GM18520 (cell line): ENCODE measurements at regions not wholly inside any gene's neighbourhood (a gene's known extent, or its start where the extent isn't known, plus 50 kb on each side); places are given as distances from the start of the nearest gene placed in this dataset.
"Not testable (repeated sequence)": the region's sequence is repeated elsewhere in the genome, so short reads cannot be mapped to it uniquely, and the experiment has no call there.

Experiments used
- ATAC-seq: cut with Tn5 transposase; IDR thresholded peaks from one replicate; pipeline ENCODE4 v1.9.1; 2021; ENCODE audit not compliant: unreplicated experiment

DNA sequence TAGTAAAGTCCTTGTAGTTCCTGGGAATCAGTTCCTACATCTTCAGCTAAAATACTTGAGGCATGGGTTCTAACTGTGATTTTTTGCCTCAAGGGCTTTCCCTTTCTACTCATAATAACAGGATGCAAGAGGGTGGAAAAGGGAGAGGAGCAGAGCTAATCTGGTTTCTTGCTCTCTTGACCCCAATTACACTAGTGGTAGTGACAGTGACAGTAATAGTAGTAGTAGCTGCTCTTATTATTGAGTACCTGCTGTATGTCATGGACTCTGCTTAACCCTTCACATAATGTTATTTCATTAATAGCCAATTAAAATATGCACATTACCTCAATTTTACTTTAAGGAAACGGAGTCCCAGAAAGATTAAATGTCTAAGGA lies 214.8 kb upstream of the HNRNPA3 start:
- ATAC-seq, result peak; percentile 11

DNA sequence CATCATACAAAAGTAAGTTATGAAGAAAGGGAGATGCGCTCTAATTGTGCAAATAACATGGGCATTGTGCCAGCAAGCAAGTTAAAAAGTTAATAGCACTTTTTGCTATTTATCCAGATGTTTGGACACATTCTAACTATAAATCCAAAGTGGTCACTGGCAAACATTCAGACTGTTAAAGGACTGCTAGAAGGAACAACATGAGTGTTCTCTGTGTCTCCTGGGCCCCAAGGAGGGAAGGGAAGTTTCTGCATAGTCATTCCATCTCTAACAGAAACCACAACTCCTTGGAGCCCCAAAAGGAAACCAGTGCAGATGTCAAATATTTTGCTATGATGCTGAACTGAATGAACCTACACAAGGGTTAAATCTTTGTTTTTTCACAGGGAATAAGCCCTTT lies 213.3 kb upstream of the HNRNPA3 start:
- ATAC-seq, result no peak

DNA sequence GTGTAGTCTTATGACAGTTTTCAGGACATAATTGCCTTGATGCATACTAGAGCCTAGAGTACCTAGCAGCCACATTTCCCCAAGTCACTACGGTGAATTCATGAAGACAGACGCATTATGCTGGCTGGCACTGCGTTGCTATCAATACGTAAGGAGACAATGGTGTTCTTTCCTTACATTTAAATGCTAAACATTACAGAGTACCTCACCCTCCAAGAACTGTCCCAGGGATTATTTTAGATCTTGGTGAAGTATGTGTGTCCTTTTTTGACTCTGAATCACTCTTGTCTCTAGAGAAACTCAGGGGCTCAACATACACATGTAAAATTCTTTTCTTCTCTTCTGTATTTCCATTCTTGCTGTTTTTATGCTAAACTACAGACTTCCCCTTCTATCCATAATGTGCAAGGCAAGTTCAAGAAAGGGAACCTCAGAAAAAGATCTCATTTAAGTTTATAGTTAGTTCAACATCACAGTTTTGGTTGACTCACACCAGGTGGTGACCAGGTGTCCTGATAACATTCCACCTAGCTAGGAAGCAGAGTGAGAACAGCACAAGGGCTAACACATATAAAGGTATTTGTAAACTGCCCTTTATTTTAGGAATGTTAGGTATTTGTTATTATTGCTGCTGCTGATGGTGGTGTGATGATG lies 212.4 kb upstream of the HNRNPA3 start:
- ATAC-seq, result no peak

DNA sequence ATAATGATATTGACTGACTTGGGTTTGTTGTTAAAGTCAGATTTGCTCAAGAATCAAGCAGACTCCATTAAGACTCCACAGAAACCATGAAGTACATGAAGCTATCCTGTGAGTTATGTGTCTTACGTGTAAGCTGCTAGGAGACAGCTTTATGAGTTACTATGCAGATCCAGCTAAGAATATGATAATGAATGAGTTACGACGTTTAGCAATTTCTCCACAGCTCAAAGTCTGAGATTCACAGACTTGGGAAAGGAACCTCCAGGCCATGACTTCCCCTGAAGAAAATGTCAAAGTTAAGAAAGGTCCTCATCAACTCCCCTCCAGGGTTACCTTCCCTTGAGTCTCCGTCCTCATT lies 211.9 kb upstream of the HNRNPA3 start:
- ATAC-seq, result no peak

DNA sequence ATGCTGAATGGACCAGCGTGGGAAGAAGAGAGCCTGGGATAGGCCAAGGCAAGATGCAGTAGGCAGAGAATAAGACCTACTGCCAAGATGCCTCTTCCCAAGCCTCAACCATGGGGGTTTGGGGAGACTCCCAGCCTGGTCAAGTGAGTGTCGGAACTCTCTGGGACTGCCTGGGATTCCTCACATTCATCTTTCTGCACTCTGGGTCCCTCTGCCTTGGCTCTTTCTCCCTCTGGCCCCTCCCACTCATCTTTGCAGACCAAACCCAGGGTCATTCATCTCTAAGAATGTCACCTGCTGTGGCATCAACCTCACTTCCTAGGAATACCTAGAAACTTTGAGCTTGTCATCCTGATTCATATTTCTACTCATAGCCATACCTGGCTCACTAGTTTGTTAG lies 211.3 kb upstream of the HNRNPA3 start:
- no peak for ATAC-seq

DNA sequence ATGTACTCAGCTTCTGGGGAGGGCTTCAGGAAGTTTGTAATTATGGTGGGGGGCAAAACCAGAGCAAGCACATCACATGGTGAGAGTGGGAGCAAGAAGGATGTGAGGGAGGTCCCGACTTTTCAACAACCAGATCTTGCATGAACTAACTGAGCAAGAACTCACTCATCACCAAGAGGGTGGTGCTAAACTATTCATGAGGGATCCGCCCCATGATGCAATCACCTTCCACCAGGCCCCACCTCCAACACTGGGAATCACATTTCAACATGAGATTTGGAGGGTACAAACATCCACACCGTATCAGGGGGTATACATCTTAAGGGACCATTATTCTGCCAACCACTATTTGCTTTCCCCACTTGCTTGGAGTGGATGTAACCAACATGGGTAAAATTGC lies 209.6 kb upstream of the HNRNPA3 start:
- no peak for ATAC-seq

DNA sequence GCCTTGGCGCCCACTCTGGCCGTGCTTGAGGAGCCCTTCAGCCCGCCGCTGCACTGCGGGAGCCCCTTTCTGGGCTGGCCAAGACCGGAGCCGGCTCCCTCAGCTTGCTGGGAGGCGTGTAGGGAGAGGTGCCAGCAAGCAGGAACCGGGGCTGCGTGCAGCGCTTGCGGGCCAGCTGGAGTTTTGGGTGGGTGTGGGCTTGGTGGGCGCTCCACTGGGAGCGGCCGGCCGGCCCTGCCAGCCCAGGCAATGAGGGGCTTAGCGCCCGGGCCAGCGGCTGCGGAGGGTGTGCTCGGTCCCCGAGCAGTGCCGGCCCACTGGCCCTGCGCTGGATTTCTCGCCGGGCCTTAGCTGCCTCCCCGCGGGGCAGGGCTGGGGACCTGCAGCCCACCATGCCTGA lies 204.9 kb upstream of the HNRNPA3 start:
- not testable (repeated sequence) for ATAC-seq

DNA sequence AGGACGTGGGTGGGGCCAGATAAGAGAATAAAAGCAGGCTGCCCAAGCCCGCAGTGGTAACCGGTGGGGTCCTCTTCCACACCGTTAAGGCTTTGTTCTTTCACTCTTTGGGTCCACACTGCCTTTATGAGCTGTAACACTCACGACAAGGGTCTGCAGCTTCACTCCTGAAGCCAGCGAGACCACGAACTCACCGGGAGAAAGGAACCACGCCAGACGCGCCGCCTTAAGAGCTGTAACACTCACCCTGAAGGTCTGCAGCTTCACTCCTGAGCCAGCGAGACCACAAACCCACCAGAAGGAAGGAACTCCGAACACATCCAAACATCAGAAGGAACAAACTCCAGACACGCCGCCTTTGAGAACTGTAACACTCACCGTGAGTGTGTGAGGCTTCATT lies 203.9 kb upstream of the HNRNPA3 start:
- not testable (repeated sequence) for ATAC-seq

DNA sequence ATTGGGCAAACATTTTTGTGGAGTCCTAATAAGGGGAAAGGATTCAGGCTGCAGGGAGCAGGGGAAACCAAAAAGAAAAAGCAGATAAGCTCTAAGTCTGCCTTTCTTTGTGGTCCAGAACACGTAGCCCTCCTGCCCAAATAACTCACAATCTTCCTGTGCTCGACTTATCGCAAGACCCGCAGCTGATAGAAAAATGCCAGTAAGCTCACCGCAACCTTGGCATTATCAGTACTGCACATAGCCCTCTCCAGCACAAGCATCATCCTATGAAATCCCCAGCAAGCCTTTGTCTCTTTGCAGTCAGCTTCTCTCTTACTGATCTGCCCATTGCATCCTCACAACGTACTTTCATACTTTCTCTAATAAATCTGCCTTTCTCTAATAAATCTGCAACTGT lies 202.4 kb upstream of the HNRNPA3 start:
- ATAC-seq, result no peak

DNA sequence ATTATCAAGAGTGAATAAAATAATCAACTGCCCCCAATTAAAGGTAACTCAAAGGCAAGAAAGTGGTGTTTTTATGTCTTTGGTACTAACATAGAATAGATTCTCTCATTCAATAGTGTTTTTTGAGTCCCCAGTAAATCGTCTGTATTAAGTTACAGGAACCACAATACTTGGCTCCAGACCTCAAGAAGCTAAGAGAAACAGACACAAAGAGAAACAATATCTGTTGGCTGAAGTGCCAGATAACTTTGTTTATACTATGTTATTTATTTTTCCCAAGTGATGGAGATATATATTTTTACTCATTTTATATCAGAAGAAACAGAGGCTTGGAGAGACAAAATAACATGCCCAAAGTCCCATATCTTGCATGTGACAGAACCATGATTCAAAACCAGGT lies 201.7 kb upstream of the HNRNPA3 start:
- no peak for ATAC-seq

DNA sequence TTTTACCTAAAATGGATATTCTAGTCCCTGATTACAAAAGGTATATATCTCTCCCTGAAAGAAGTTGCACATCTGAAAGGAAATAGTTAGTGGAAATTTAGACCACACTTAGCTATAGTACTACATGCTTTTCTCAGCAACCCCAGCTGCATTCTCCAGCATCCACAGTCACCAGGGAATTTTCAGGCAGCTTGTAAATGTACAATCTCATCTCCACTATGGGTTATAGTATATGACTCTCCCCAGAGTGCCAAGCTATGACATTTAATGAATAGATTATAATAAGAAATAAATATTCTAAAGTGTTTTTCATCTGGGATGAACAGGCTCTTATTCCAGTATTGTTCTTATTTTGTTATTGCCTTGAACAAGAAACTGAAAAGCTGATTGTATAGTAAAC lies 197.6 kb upstream of the HNRNPA3 start:
- no peak for ATAC-seq

DNA sequence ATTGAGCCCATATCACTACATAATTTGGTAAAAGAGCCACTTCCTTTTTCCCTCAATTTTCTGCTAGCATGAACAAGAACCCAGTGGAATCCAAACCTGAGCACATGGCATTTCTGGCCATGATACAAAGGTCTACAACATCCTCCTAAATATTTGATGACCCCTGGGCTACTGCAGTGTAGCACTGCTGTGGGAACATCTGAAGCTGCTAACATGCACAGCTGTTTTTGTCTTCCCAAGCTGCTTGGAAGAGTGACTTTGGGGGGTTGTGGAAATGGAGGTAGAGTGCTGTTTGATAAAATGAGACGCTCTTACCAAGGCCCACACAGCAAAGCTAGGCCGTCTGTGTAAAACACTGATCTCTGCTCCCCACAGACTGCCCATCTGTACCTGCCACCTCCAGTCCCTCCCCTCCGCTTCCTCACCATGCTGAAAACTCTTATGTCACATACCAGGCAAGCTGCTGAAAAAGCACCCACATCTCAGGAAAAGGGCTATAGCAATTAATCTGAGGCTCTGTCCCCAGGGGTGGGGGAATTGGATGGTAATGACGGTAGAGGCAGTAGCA lies 197.2 kb upstream of the HNRNPA3 start:
- ATAC-seq, result no peak

DNA sequence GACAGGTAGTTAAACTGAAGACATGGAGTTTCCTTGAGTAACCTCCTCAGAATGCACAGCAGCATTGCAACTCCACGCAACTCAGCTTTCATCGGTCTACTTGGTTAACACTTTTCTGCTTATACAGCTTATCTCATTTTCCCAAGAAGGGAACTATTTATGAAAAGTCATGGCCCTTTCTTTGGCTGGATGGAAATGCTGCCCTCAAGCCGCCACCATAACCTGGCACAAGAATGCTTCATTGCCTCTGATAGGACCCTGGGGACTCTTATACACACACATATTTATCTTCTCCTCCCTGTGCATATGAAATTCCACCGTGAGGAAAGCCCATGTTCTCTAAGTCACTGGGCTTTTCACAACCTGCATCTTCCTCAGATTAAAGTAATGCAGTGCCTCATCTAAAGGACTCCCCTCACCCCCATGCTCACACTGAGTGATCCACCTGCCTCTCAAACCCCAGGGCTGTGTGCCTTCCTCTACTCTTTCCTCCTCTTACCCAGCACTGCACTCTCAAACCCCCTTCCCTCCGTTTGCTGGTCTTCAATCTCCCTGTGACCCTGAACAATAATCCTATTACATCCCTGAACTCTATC lies 192.0 kb upstream of the HNRNPA3 start:
- no peak for ATAC-seq

DNA sequence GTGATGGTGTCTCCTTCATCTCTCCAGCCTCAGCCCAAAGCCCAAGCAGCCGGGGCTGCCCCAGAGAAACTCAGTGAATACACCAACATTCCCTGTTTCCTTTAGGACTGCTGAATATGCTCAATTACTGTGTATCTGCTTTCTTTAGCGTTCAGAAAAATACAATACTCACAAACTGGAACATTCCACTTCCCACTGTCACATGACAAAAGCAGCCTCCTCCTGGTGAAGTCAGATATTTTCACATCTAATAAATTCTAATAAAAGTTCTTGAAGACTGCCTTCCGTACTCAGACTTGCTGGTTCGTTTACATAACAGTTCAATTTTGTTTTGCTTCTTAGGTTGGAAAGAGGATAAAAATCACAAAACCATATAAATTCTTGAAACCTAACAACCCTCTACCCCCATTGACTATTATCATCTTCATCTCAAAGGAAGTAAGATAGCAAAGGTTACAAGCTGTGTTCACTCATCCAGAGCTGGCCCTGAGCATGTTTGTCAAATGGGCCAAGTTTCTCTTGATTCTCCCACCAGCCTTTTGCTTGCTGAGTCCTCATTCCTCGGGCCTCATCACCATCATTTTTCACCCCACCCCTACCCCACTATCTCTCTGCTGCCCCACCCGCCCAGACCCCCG lies 190.8 kb upstream of the HNRNPA3 start:
- no peak for ATAC-seq

DNA sequence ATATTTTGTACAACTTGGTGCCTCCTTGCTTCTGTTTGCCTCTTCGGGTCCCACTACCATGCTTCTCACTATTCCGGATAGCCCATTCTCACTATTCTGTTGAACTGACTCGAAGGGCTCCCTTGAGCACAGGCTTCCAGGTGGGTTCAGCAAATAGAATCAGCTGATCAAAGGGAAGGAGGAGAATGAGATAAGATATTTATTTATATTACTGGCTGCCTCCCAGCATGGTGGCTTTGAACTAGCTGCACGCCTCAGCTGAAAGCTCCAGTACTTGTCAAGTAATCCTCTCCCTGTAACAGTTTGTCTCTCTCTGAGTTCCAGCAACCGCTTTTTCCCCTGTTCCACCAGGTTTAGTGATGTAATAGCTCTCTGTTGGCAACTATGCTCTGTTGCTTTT lies 187.8 kb upstream of the HNRNPA3 start:
- no peak for ATAC-seq

DNA sequence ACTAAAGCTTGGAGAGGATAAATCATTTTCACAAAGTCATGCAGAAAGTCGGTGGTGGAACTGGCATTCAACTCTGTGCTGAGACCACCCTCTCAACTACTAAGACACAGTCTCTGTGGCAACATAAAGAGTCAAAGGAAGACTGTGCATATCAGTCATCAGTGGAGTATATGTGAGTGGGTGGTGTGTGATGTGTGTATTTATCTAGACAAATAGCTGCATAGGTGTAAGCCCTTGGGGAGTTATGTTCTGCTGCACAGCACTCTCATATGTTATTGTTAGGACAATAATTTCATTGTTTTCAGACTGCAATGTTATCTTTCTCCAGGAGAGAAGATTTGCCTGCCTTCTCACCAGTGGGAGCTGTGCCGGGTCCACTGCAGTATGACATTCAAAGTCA lies 186.3 kb upstream of the HNRNPA3 start:
- no peak for ATAC-seq

DNA sequence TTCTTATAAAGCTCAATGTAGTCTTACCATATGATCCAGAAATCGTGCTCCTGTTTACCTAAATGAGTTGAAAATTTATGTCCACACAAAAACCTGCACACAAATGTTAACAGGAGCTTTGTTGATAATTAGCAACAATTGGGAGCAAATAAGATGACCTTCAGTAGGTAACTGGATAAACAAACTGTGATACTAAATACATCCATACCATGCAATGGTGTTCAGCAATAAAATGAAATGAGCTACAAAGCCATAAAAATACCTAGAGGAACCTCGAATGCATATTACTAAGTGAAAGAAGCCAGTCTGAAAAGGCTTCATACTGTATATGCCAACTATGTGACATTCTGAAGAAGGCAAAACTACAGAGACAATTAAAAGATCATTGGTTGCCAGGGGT lies 185.6 kb upstream of the HNRNPA3 start:
- no peak for ATAC-seq

DNA sequence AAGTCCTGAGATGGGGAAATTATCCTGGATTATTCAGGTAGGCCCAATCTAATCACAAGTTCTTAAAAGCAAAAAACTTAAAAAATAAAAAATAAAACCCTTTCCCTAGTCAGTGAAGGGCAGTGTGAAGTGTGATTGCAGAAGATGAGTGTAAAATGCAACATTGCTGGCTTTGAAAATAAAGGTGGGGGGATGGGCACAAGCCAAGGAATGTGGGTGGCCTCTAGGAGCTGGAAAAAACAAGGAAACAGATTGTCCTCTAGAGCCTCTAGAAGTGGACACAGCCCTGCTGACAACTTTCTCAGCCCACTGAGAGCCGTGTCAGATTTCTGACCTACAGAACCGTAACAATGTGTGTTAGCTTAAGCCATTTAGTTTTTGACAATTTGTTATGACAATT lies 184.3 kb upstream of the HNRNPA3 start:
- ATAC-seq, result no peak

DNA sequence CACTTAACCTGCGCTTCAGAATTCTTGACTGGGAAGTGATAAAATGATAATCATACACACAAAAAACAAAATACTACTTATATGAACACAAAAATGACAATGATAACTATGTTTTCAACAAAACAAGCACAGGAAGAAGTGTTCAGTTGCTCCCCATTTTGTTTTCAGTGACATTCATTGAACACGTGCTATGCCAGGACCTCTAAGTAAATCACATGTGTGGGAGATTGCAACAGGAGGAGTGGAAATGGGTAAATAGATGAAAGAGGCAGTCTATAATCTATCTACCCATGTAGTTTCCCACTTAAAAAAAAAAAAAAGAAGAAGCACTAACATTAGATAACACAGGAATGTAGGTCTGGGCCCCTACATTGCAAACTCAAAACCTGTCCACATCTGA lies 183.5 kb upstream of the HNRNPA3 start:
- no peak for ATAC-seq

DNA sequence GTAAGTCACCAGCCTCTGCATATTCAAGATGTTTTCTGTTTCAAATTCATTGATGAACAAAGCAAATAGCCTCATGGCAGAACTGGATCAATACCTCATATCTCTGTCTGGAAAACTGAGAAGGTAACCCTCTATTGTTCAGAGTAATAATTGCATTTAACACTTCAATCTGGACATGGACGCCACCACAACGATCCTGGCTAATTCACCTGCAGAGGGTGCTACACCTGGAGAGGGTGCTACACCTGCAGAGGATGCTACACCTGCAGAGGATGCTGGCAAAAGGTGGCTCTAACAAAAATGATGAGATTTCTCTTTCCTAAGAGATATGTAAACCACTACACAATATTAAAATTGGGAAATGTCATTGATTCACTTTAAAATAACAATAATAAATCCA lies 183.1 kb upstream of the HNRNPA3 start:
- ATAC-seq, result no peak

DNA sequence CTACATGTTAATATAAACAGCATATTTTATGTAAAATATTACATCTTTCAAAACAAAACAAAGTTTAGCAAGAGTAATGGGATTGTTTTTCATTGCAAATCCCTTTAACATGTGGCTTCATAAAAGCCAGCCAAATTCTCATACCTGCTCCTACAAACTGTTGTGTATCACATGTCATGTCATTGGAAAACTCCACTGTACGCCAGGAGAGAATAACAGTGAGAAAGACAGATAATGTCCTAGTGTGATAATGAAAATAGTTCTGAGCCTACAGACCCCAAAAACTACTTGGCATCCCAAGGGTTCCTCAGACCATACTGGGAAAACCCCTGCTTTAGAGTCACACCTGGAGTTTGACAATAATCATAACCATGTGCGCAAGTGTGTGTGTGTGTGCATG lies 182.7 kb upstream of the HNRNPA3 start:
- ATAC-seq, result no peak

DNA sequence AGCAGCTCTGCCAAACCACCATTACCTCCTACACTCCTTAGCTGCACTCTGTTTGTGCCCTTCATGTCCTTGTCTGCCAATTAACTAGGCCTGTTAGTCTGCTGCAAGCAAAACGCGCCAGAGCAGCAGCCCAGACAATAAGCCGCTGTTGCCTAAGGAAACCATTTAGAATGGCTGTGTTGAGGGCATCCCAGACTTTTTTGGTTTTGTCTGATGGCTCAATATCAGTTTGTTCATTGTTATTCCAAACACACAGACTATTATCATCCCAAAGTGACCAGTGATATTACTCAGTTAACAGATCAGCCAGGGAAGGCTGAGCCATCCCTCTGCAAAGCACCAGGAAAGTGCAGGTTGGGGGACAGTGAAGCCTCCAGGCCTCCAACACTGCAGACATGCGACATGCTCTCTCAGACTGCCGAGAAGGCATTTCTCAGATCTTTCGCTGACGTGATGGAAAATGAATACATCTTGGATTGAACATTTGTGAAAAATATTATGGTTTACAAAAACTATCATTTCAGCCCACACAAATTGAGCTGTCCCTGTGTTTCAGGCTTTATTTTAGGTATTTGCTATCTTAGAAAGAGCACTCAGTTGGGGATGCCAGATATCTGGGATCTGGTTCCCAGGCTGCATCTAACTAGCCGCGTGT lies 182.0 kb upstream of the HNRNPA3 start:
- ATAC-seq, result no peak
